H9 (cell line): ENCODE measurements at regions not wholly inside any gene's neighbourhood (a gene's known extent, or its start where the extent isn't known, plus 50 kb on each side); places are given as distances from the start of the nearest gene placed in this dataset.

Experiments
- DNase-seq: peaks from one replicate; pipeline ENCODE4 v3.0.0-alpha.2; 2017
- H2AFZ ChIP-seq: one replicate; pipeline ENCODE4 v1.6.1; 2013; ENCODE audit warnings: mild to moderate bottlenecking, low read length, control low read depth, moderate library complexity
- H2AK5ac ChIP-seq: 2 replicates; pipeline ENCODE4 v1.6.1; 2013; ENCODE audit warnings: low read length, control low read depth, mixed read lengths; ENCODE audit not compliant: insufficient read length
- H2BK120ac ChIP-seq: one replicate; pipeline ENCODE4 v1.6.1; 2013; ENCODE audit warnings: low read depth, mild to moderate bottlenecking, low read length, control low read depth, inconsistent platforms; ENCODE audit not compliant: poor library complexity, severe bottlenecking
- H2BK12ac ChIP-seq: 2 replicates; pipeline ENCODE4 v1.6.1; 2013; ENCODE audit warnings: low read length, control low read depth, mixed read lengths, low read depth; ENCODE audit not compliant: insufficient read length
- H2BK15ac ChIP-seq: 2 replicates; pipeline ENCODE4 v1.6.1; 2013; ENCODE audit warnings: low read depth, low read length, control low read depth
- H2BK20ac ChIP-seq: one replicate; pipeline ENCODE4 v1.6.1; 2013; ENCODE audit warnings: low read depth, mild to moderate bottlenecking, low read length, control low read depth, inconsistent platforms; ENCODE audit not compliant: poor library complexity, severe bottlenecking
- H2BK5ac ChIP-seq: 2 replicates; pipeline ENCODE4 v1.6.1; 2013; ENCODE audit warnings: low read length, control low read depth, mixed read lengths; ENCODE audit not compliant: insufficient read length
- H3K14ac ChIP-seq: 2 replicates; pipeline ENCODE4 v1.6.1; 2013; ENCODE audit warnings: low read length, control low read depth; ENCODE audit not compliant: insufficient read depth
- H3K18ac ChIP-seq: 2 replicates; pipeline ENCODE4 v1.6.1; 2013; ENCODE audit warnings: low read depth, mild to moderate bottlenecking, mixed read lengths, low read length, control low read depth; ENCODE audit not compliant: insufficient read length
- H3K23ac ChIP-seq: 2 replicates; pipeline ENCODE4 v1.6.1; 2013; ENCODE audit warnings: low read length, control low read depth, mixed read lengths, low read depth; ENCODE audit not compliant: insufficient read length
- H3K23me2 ChIP-seq: 2 replicates; pipeline ENCODE4 v1.6.1; 2013; ENCODE audit warnings: low read depth, mild to moderate bottlenecking, mixed read lengths, low read length, control low read depth; ENCODE audit not compliant: insufficient read length, poor library complexity, severe bottlenecking
- H3K27ac ChIP-seq: 2 replicates; pipeline ENCODE4 v1.5.1; 2013; ENCODE audit warnings: low read length, control low read depth, mixed read lengths, low read depth; ENCODE audit not compliant: insufficient read length
- H3K27me3 ChIP-seq: 2 replicates; pipeline ENCODE4 v1.6.1; 2013; ENCODE audit warnings: low read length, control low read depth, inconsistent platforms; ENCODE audit not compliant: insufficient read depth
- H3K4ac ChIP-seq: 2 replicates; pipeline ENCODE4 v1.6.1; 2013; ENCODE audit warnings: low read depth, mild to moderate bottlenecking, control low read depth, inconsistent platforms, low read length, moderate library complexity
- H3K4me1 ChIP-seq: 2 replicates; pipeline ENCODE4 v1.6.1; 2013; ENCODE audit warnings: low read length, control low read depth, inconsistent platforms; ENCODE audit not compliant: insufficient read depth
- H3K4me2 ChIP-seq: 2 replicates; pipeline ENCODE4 v1.6.1; 2013; ENCODE audit warnings: low read length, control low read depth, mixed read lengths; ENCODE audit not compliant: insufficient read length, insufficient read depth
- H3K56ac ChIP-seq: 2 replicates; pipeline ENCODE4 v1.6.1; 2013; ENCODE audit warnings: low read depth, mild to moderate bottlenecking, mixed read lengths, low read length, control low read depth; ENCODE audit not compliant: insufficient read length
- H3K79me1 ChIP-seq: 2 replicates; pipeline ENCODE4 v1.6.1; 2013; ENCODE audit warnings: low read depth, mild to moderate bottlenecking, moderate library complexity, low read length, control low read depth, inconsistent platforms; ENCODE audit not compliant: insufficient read depth, poor library complexity, severe bottlenecking
- H3K79me2 ChIP-seq: 2 replicates; pipeline ENCODE4 v1.6.1; 2013; ENCODE audit warnings: low read length, control low read depth, inconsistent platforms; ENCODE audit not compliant: insufficient read depth
- H3K9ac ChIP-seq: 2 replicates; pipeline ENCODE4 v1.6.1; 2013; ENCODE audit warnings: low read length, control low read depth, mixed read lengths; ENCODE audit not compliant: insufficient read length; ENCODE audit errors: extremely low read depth
- H3K9me3 ChIP-seq: one replicate; pipeline ENCODE4 v1.6.1; 2013; ENCODE audit warnings: low read depth, low read length, inconsistent platforms; ENCODE audit not compliant: control insufficient read depth
- H3T11ph ChIP-seq: one replicate; pipeline ENCODE4 v1.6.1; 2013; ENCODE audit warnings: mild to moderate bottlenecking, low read length, control low read depth, inconsistent platforms
- H4K20me1 ChIP-seq: one replicate; pipeline ENCODE4 v1.6.1; 2013; ENCODE audit not compliant: control insufficient read depth, insufficient read length, insufficient read depth
- H4K5ac ChIP-seq: 2 replicates; pipeline ENCODE4 v1.6.1; 2013; ENCODE audit warnings: low read depth, mild to moderate bottlenecking, mixed read lengths, low read length, control low read depth; ENCODE audit not compliant: insufficient read length
- H4K8ac ChIP-seq: replicated peaks from 2 replicates; pipeline ENCODE4 v1.6.1; 2013; ENCODE audit warnings: low read length, control low read depth, mixed read lengths, low read depth; ENCODE audit not compliant: insufficient read length
- H4K91ac ChIP-seq: 2 replicates; pipeline ENCODE4 v1.6.1; 2013; ENCODE audit warnings: low read depth, mild to moderate bottlenecking, moderate library complexity, mixed read lengths, low read length, control low read depth; ENCODE audit not compliant: insufficient read length
- H3K27ac Mint-ChIP-seq, 3 experiments: 2 replicates in 2 of 3; 3 replicates in 1 of 3; pipeline ENCODE4 v1.8.0; 2020 to 2021; ENCODE audit warnings: mixed read lengths in 3 of 3, mild to moderate bottlenecking in 1 of 3, moderate library complexity in 1 of 3
- H3K27me3 Mint-ChIP-seq: 2 replicates; pipeline ENCODE4 v1.8.0; 2021; ENCODE audit warnings: low read depth, mild to moderate bottlenecking, moderate library complexity, mixed read lengths
- H3K36me3 Mint-ChIP-seq, 3 experiments: 2 replicates in 2 of 3; 3 replicates in 1 of 3; pipeline ENCODE4 v1.8.0; 2020 to 2021; ENCODE audit warnings: low read depth in 3 of 3, mixed read lengths in 3 of 3; ENCODE audit not compliant: insufficient read depth in 1 of 3
- H3K4me1 Mint-ChIP-seq, 2 experiments: 2 replicates each; pipeline ENCODE4 v1.8.0; 2020; ENCODE audit warnings: mixed read lengths in 2 of 2
- H3K4me3 Mint-ChIP-seq, 2 experiments: 2 replicates in 1 of 2; 3 replicates in 1 of 2; pipeline ENCODE4 v1.8.0; 2020 to 2021; ENCODE audit warnings: mild to moderate bottlenecking in 2 of 2, mixed read lengths in 2 of 2, moderate library complexity in 1 of 2
- H3K9me3 Mint-ChIP-seq, 2 experiments: 2 replicates in 1 of 2; 3 replicates in 1 of 2; pipeline ENCODE4 v1.8.0; 2020; ENCODE audit warnings: mild to moderate bottlenecking in 2 of 2, mixed read lengths in 2 of 2, moderate library complexity in 1 of 2
- CTCF ChIP-seq: fragments of 200-600 bp; sonication (generic); conservative IDR thresholded peaks from 3 replicates; pipeline ENCODE4 v1.8.0; 2021; ENCODE audit warnings: antibody characterized with exemption, mild to moderate bottlenecking
- WGBS: extraction: QIAGEN DNeasy Blood & Tissue Kit; methylation state at CpG from one replicate; pipeline ENCODE4 v1.1.7; 2013; ENCODE audit warnings: missing lambda C conversion rate, low lambda C conversion rate, mixed read lengths; ENCODE audit not compliant: insufficient read length; ENCODE audit errors: extremely low coverage; 5-methylcytosine and 5-hydroxymethylcytosine counted together

- Histone ChIP-seq H3K9ac (no peak overlapping the region), H4K8ac (no peak overlapping the region), H3K27me3 (no peaks in the 10 kb centered on the region), H3K27ac (no peak overlapping the region), H3K56ac (no peak overlapping the region), H2BK12ac (no peak overlapping the region), H2AK5ac (no peak overlapping the region), H3K4ac (no peak overlapping the region), H3K79me2 (no peaks in the 10 kb centered on the region), H3K18ac (no peak overlapping the region), H3K4me1 (no peaks in the 10 kb centered on the region), H3K23ac (no peak overlapping the region), H2AFZ (no peak overlapping the region), H2BK20ac (no peak overlapping the region), H2BK120ac (no peak overlapping the region), H4K5ac (no peak overlapping the region), H3K4me2 (no peak overlapping the region), H3K14ac (no peak overlapping the region), H2BK5ac (no peak overlapping the region), H3K9me3 (no peaks in the 10 kb centered on the region), H4K20me1 (no peaks in the 10 kb centered on the region), H3T11ph (no peak overlapping the region), H3K79me1 (no peaks in the 10 kb centered on the region), H2BK15ac (no peak overlapping the region), H4K91ac (no peak overlapping the region), H3K23me2 (peaks cover 4% of the 10 kb centered on the region)
- Mint-ChIP-seq H3K27ac (no peak overlapping the region), H3K4me3 (no peak overlapping the region), H3K9me3 (no peaks in the 10 kb centered on the region), H3K4me1 (no peaks in the 10 kb centered on the region), H3K27me3 (peaks cover 1% of the 10 kb centered on the region; the same call in 1 of the 2 replicates), H3K36me3 (no peaks in the 10 kb centered on the region)
- no peak for DNase-seq
- WGBS: 100% methylated on average over 8 of the region's 9 CpGs
- no peak for TF ChIP-seq CTCF
Observed at GRCh38 chr16:48932216-48932855, 322.4 kb upstream of the N4BP1 start.
